NB4 (cell line): ENCODE measurements at regions not wholly inside any gene's neighbourhood (a gene's known extent, or its start where the extent isn't known, plus 50 kb on each side); places are given as distances from the start of the nearest gene placed in this dataset.
"Not testable (repeated sequence)": the region's sequence is repeated elsewhere in the genome, so short reads cannot be mapped to it uniquely, and the experiment has no call there.

Experiments used
- DNase-seq: peaks from one replicate; pipeline ENCODE4 v3.0.0; 2010; ENCODE audit warnings: low read depth
- H3K4me3 ChIP-seq: one replicate; pipeline ENCODE4 v1.5.1; 2011; ENCODE audit warnings: mild to moderate bottlenecking, low read depth, low read length, moderate library complexity
- CTCF ChIP-seq: IDR thresholded peaks from one replicate; pipeline ENCODE4 v1.5.1; 2012; ENCODE audit warnings: low read depth, low read length
- MAX ChIP-seq: IDR thresholded peaks from 2 replicates; pipeline ENCODE4 v1.6.1; 2011; ENCODE audit warnings: low read depth, low read length
- MYC ChIP-seq: IDR thresholded peaks from 2 replicates; pipeline ENCODE4 v1.6.1; 2011; ENCODE audit warnings: low read depth, low read length
- POLR2A ChIP-seq: IDR thresholded peaks from 2 replicates; pipeline ENCODE4 v1.6.1; 2011; ENCODE audit warnings: mild to moderate bottlenecking; ENCODE audit not compliant: insufficient read length; ENCODE audit errors: extremely low read depth

- DNase-seq = no peak
- no peak for TF ChIP-seq MYC
- TF ChIP-seq MAX = no peak
- no peak for TF ChIP-seq CTCF
- no peak for TF ChIP-seq POLR2A
- H3K4me3 ChIP-seq = no peak overlapping the region
These were observed 215.5 kb upstream of the POU1F1 start for GRCh38 chr3:87491843-87492242.

GRCh38 chr3:87489892-87490291 is 213.5 kb upstream of the POU1F1 start:
- DNase-seq = no peak
- TF ChIP-seq MYC (no peak), CTCF (no peak), MAX (no peak), POLR2A (no peak)
- no peak overlapping the region for H3K4me3 ChIP-seq

GRCh38 chr3:87488765-87489164 is 212.4 kb upstream of the POU1F1 start:
- TF ChIP-seq CTCF (no peak), POLR2A (no peak), MYC (no peak), MAX (no peak)
- H3K4me3 ChIP-seq = no peak overlapping the region
- DNase-seq = no peak

- not testable (repeated sequence) for DNase-seq, H3K4me3 ChIP-seq
These were observed 210.3 kb upstream of the POU1F1 start for GRCh38 chr3:87486635-87487034.

GRCh38 chr3:87486115-87486514 is 209.7 kb upstream of the POU1F1 start:
- TF ChIP-seq MYC (no peak), POLR2A (no peak), CTCF (no peak), MAX (no peak)
- no peak for DNase-seq
- no peak overlapping the region for H3K4me3 ChIP-seq

GRCh38 chr3:87478716-87479115 is 202.3 kb upstream of the POU1F1 start:
- no peak for TF ChIP-seq MYC
- TF ChIP-seq MAX = no peak
- H3K4me3 ChIP-seq = no peak overlapping the region
- DNase-seq = no peak

GRCh38 chr3:87473944-87474343 is 197.6 kb upstream of the POU1F1 start:
- no peak overlapping the region for H3K4me3 ChIP-seq
- no peak for DNase-seq
- TF ChIP-seq POLR2A (no peak), MAX (no peak), MYC (no peak), CTCF (no peak)
